NCI-H1092 treated with DMSO at 0.1 percent for 48 hours (cell line): ENCODE measurements at regions not wholly inside any gene's neighbourhood (a gene's known extent, or its start where the extent isn't known, plus 50 kb on each side); places are given as distances from the start of the nearest gene placed in this dataset.
A peak's percentile ranks its signal among the peaks of the same experiment; 100 is the strongest.

ENCODE experiments used
- DNase-seq: peaks from one replicate; lab custom pipeline; 2025; lab: John Stamatoyannopoulos, UW

DNA sequence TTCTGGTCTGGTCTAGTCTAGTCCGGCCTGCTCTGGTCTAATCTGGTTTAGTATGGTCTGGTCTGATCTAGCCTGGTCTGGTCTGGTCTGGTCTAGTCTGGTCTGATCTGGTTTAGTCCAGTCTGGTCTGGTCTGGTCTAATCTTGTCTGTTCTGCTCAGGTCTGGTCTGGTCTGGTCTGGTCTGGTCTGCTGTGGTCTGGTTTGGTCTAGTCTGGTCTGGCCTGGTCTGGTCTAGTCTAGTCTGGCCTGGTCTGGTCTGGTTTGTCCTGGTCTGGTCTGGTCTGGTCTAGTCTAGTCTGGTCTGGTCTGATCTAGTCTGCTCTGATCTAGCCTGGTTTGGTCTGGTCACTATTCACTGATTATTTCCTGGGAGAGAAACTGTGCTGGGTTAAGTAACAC, 84.1 kb upstream of the PRR23E start:
- no peak for DNase-seq

DNA sequence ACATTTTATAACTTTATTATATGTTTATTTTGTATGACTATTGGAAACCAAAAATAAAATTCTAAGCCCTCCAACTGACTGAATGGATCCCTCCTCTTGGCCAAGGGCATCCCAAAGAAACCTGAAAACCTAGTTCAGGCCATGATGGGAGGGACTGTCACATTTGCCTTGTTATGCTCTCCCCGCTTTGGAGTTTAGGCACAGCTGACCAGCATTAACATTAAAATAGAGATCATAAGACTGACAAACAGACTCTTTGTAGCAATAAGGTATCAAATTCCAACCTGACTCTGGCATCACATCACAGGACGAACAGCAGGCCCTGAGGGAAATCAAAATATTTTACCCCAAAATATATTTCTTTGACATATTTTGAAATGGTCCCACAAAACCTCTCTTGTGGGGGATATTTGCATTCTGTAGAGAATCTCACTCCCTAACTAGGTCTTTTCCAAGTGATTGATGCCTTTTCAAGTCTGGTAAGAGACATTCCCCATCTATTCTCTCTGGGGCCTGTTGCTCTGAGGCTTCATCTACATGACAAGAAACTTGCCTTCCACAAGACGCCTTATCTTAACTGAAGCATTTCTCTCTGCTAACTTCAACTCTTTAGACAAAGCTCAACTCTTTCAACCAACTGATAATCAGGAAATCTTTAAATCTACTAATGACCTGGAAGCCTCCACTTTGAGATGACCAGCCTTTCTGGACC, 81.8 kb upstream of the PRR23E start:
- no peak for DNase-seq

DNA sequence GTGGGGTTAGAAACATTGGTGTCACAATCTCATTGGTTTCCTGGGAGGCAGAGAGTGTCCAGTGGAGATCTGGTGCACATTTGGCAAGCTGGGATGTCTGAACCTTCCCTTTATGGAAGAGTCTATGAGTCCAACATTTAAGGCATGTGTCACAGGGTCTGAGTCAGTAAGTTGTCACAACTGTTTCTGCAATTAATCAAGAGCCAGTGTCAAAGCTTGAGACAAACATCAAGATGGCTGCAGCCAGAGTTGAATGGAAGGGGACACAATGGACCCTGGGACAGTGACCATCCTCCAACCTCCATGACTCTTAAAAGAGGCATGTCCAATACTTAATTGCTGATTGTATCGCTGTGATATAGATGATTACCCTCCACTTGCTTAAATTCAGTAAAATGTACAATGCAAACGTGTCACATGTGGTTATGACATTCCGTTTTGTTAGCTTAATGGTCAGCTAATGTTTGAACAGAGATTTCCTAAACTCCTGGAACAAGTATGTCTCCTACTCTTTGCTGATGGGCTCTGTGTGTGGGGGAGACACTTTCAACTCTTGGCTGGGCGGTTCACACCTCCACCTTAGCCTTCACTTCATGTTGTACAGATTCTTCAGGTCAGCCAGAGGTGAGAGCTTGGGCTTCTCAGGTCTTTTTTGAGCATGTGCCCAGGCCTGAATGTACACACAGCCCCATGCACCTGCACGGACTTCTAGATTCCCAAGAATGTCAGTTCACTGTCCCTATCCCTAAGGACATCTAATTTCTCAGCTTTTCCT, 79.9 kb upstream of the PRR23E start:
- DNase-seq: no peak

DNA sequence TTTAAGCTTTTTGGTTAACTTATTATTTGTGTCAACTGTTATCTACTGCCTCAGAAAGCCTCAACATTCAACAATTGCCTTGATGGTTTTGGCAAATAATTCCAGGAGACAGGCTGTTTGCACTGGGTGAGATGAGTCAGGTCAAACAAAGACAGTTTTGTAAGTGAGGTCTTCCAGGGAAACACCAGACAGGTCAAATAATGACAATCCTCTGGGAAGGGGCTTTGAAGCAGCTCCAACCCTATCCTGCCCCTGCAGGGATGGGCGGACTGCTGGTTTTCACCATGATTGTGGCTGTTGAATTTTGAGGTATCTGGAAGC, 79.4 kb upstream of the PRR23E start:
- DNase-seq: no peak

DNA sequence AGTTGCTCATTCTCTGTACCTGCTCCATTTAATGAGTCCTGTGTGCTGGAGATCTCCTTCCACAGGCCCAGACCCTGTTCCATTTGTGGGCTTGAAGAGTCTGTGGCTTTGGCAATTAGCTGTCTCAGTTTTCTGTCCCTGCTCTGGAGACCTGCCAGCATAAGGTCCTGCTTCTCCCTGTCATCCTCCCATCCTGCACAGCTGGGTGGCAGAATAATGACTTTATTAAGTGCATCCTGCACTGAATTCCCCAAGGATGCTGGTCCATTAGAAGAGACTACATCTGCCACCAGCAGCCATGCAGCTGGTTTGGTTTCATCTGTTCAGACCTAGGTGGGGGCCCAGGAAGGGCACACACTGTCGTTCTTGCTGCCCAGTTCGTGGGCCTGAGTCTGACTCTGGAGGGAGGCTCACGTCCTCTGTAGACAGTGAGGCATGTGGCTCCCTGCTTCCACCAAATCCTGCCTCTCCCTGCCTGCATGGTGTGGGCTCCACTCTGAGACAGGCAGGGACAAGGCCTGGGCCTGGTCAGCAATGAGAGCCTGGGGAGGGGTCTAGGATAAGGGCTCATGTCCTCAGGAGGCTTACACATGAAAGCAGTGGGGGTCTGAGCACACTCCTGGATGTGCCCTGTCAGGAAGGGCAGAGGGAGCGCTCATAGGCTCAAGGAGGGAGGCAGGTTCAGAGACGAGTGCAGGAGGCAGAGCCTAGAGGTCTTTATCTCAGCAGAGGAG, 78.4 kb upstream of the PRR23E start:
- DNase-seq: no peak

DNA sequence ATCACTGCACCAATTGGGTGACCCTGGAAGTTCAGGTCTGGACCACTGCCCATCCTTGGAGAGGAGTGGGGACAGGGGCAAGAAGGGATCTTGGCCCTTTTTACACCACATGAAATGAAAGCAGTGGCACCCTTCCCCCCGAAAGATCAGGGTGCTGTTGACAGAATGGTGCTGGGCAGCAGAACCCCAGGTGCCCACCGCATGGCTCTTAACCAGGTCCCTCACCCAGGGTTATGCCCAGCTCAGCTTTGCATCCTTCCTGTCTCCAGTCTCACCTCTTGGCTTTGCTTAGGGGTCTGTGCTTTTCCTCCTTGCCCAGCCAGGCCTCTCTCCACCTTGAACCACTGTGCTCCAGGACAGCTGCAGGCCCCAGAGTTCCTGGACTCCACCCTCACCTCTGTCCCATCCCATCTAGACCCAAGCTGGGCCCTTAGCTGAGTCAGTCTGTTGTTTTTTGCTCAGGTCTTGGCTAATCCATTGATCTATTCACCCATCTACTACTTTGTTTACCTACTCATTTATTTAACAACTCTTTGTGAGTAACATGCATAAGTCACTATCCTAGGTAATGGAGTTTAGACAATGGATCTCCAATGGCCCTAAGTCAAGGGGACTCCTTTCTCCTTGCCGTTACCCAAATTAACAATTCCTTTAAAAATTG, 77.1 kb upstream of the PRR23E start:
- no peak for DNase-seq

DNA sequence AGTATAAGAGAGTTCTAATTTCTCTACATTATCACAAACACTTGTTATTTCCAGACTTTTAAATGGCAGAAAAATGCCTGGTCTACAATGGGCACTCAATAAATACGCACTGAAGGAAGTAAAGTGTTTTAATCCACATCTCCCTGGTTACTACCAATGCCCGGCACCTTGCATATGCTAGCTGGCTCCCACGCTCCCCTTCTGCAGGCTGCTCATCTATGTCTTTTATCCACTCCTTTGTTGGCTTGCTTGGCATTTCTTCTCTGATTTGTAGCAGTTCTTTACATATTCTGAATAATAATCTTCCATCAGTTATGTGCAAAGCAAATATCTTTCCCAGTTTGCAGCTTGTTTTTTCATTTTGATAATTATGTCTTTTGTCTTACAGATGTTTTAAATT, 74.6 kb upstream of the PRR23E start:
- DNase-seq: no peak

DNA sequence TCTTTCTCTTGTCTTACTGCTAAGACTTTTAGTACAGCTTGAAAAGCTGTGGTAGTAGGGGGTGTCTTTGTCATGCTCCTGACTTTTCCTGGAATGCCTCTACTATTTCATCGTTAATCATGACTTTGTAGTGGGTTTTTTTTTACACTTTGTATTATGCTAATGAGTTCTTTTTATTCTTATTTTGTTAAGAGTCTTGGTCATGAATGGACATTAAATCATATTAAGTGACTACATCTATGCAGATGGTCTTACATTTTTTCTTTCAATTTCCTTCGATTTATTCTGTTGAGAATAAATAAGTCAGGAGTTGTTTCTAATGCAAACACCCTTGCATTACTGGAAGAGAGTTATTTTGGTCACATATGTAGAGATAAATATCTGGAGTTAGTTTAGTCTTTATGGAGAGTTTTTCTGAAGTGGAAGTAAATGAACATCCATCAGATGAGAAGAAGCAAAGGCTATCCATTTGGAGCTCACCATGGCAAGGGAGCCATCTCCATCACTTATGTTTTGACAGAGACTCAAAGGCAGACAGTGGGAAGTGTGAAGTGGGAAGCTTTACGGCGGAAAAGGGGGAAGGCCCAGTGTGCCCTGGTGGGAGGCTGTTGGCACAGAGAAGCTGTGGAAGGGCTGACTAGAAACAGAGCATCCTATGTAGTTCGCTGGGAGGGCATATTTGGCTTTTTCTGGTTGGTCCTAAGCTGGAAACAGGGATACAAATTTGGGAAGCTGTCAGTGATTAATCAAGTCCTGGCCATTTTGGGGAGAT, 73.1 kb upstream of the PRR23E start:
- DNase-seq: no peak

DNA sequence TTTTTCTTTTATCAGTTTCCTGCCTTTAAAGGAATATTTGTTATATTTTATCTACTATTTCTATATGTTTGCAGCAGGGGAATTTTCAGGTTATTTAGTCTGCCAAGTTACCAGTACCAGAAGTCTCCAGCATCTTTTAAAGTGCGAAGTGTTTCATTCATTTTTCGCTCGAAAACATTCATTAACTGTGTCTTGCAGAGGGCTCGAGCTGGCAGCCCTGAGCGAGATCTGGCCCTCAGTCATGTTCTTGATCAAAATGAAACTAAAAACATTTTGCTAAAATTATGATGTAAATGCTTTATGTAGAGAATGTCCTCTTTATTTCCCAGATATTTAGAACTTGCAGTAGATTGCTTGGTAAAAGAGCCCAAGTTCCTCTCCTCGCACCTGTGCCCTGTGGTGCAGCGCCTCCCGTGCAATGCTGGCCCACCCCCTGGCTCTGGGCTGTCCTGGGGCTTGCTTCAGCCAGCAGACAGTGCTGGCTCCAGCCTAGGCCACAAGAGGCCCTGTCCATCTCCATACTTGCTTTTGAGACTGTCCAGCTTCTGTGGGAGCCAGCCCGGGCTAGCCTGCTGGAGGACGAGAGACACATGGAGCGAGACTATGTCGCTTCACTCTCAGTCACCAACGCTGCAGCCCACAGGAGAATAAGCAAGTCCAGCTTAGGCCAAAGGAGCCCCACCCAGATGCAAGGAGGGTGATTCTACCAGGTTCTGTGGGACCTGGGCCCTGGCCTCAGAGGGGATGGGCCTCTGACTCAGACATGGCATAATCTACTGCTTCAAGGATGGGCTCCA, 71.9 kb upstream of the PRR23E start:
- DNase-seq: no peak

DNA sequence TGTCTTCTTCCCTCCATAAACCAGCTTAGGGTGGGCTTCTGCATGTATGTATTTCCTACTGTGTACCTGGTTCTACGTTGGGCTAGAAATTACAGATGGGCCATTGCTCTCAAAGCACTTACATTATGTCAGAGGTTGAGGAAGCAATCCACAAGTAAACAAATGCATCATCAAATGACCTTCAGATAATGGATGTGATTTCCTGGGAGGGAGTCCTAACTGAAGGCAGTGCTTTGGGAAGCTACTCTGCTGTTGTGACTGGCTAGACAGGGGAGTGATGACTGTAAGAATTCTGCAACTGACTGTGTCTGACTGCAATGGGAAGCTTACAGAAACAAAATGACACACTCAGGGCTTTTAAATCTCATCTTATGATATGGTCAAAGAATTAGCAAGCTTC, 71.0 kb upstream of the PRR23E start:
- no peak for DNase-seq

DNA sequence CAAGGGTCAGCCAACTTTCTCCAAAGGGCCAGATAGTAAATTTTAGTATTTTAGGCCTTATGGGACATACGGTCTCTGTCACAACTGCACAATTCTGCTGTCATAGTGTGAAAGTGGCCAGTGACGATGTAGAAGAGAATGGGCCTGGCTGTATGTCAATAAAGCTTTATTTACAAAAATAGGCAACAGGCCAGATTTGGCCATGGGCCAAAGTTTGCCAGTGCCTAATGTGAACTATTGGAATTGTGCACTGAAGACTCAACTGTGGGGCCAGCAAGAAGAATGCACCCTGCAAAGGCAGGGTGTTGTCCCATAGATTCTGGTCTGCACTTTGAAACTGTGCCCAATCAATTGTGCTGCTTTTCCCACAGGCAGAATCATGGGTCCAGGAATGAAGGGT, 69.4 kb upstream of the PRR23E start:
- no peak for DNase-seq

DNA sequence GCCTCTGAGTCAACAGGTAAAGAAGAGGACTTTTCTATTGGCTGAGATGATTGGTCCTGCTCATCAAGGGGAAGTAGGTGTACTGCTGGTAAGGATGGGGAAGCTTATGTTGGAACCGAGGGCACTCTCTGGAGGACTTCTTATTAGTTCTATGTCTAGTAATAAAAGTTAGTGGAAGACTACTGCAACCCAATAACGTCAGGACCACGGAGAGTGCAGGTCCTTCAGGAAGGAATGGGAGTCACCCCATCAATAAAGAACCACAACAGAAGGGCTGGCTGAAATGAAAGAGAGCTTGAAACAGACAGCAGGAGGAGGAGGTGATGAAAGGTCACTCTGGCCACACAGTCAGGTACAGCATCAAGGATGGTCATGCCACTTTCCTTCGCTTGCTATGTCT, 68.8 kb upstream of the PRR23E start:
- no peak for DNase-seq

DNA sequence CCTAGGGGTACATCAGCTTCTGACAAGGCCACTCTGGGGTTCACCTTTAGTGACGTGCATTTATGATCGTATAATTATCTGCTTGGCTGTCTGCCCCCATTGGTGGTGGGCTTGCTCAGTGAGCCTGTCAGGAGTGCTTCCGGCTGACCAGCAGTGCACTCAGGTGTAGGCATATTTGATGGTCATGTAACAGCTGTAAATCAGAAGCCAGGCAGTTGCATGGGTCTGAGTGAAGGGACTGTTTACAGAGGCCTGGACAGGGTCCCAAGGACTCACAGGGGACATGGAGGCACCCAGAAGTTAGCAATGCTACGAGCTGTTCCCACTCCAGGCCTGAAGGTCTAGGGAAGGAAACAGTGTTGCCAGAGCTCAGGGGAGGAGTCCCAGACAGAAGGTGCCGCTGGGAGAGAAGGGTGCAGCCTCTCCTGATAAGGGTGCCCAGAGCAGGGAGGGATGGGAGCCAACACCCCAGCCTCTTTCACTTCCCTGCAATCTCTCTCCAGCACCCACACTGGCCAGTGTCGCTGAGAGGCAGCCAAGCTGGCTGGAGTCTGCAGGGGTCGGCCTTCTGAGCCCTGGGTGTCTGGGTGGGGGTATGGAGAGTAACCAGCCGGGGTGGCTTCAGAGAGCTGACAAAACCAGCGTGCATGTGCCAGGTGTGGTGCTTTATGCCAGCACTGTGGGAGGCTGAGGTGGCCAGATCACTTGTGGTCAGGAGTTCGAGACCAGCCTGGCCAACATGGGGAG, 61.3 kb upstream of the PRR23E start:
- DNase-seq: no peak

DNA sequence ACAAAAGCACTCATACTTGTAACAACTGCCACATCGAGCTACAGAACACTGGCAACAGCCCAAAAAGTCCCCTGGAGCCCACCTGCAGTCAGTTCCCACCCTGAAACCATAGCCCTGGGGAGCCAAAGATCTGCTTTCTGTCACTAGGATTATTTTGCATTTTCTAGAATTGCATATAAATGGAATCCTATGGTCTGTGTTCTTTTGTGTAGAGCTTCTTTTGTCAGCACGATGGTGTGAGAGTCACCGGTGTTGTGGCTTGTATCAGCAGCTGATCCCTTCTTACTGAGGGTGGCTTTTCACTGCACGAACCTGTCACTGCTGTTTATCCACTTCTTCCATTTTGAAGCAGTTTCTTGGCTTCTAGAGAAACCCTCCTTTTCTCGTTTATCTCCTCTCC, 60.1 kb upstream of the PRR23E start:
- DNase-seq: peak; percentile 23

DNA sequence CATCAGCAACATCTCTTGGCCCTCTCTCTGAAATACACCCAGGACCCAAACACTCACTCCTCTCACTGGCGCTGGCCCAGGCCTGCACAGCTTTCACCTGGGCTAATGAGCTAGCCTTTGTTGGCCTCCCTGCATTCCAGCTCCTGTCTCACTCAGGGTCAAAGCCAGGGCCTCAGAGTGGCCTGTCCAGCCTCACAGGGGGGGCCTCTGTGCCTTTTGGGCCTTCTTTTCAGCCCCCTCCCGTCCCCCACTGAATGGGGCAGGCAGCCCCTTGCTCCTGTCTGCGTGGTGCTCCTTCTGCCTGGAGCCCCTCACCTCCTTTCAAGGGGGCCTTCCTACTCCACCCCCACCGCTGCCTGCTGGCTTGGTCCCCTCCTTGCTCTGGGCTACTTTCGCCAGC, 59.0 kb upstream of the PRR23E start:
- no peak for DNase-seq

DNA sequence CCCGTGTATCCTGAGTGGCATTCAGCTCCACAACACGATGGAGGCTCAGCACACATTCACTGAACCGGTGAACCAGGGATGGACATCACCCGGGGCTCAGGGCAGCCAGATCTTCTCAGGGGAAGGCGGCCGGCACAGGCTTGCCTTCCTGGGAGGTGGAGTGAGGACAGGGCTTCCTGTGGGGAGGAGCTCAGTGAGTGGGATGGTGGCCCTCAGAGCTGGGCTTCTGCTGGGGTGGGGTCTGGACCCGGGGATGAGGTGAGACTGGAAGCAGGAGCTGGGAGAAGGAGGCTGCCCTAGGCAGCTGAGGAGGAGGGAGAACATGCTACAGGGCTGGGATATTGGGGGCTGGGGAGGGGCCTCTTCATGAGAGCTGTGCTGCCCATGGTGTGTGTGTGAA, 58.5 kb upstream of the PRR23E start:
- DNase-seq: no peak

DNA sequence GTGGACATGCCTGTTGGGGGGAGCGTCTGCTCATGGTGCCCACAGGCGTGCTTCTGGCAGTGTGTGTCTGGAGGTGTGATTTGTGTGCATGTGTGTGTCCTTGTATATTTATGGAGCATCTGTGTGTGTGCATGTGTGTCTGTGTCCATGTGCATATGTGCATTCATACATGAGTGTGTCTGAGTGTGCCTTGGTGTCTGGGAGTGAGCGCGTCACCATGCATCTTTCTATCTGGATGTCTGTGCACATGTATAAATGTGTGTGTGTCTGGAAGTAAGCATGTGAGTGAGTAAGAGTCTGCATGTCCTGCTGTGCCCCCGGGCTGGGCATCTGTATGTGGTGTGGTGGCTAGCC, 58.1 kb upstream of the PRR23E start:
- DNase-seq: no peak

DNA sequence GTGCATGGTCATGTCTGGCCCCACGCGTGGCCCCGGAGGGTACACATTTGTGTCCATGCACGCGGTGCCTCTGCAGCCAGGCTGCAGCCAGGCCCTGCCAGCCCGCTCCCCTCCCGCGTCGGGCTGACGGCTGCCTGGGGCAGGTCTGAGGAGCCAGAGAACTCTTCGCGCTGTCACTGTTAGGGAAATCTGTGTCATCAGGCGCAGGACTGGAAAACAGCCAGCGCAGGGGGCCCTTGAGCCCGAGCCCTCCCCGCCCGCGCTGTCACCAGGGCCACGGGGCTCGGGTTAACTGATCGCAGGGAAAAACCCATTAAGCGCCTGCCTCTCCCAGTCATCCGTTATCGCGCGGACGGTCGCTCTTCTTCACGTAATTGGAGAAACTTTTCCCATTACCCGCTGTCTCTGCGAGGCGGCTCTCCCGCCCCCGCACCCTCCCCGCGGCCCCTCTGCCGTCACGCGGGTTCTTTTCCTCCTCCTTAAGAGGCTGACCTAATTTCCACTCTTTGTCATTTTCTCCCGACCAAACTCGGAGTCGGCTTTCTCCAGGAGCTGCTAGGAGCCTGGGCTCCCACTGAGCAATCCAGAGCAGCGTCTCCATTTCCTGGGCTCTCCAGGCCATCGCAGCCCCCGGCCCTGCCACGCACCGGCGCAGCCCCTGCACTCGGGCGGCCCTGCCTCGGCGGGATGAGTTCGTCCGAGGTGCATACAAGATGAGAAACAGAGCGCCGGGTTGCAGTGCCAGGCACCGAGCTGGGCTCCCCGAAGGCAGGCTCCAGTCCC, 57.5 kb upstream of the PRR23E start:
- peak; percentile 78 for DNase-seq

DNA sequence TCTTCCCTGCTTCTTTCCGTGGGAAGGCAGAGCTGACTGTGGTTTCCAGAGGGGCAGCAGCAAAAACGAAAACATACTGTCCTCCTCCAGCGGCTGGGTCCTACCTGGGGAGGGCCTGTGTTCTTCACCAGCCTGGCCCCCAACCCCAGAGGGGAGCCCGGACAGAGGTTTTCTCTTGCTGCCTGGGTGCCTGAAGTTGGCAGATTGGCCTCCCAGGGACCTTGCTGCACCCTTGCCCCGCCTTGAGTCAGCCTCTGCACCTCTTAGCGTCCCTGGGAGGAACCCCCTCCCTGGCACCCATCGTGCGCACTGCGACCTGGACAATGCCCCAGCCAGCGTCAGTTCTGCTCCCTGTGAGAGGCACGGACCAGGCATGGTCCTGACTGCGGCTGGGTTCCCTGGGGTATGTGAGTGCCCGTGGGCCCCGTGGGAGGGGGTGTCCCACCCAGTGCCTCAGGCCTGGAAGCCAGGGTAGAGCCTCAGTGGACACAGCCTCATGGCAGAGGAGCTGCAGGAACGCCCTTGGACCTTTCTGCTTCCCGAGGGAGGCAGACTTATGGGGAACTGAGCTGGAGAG, 56.8 kb upstream of the PRR23E start:
- no peak for DNase-seq
